ENCODE measurements at regions not wholly inside any gene's neighbourhood (a gene's known extent, or its start where the extent isn't known, plus 50 kb on each side); places are given as distances from the start of the nearest gene placed in this dataset.

DNA sequence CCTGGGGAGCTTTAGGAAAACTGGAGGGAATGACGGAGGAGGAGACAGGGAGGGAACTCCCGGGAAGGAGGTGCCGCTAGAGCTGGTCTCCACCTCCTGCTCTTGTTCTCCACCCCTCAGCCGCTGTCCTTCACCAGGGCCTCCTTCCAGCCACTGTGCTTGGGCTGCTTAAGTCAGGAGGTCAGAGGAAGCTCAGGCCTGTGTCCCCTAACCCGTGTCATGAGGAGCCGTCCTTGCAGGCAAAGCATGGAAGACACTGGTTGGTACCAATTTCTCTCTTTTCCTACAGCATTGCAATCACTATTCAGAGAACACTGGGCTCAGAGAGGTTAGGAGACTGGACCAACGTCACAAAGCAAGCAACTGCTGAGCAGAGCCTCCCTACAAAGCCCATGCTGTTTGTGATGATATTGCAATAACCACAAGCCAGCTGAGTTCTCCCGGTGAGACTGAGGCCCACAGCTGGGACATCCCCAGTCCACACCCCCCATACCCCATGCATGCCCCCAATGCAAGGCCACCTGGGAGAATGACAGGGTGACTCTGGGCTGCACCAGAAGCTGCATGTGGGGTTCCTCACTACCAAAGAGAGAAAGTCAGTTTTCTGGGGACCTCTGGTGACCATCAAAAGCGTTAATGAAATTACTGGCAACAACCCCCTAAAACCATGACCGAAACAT lies 427.5 kb downstream of the NPHP4 start:
- no peak overlapping the region for H3K4me3 ChIP-seq (ENCODE audit: control insufficient read depth, low read depth, low read length)
- no peak for DNase-seq (ENCODE audit: low read depth)
- TF ChIP-seq, protein P1, sequence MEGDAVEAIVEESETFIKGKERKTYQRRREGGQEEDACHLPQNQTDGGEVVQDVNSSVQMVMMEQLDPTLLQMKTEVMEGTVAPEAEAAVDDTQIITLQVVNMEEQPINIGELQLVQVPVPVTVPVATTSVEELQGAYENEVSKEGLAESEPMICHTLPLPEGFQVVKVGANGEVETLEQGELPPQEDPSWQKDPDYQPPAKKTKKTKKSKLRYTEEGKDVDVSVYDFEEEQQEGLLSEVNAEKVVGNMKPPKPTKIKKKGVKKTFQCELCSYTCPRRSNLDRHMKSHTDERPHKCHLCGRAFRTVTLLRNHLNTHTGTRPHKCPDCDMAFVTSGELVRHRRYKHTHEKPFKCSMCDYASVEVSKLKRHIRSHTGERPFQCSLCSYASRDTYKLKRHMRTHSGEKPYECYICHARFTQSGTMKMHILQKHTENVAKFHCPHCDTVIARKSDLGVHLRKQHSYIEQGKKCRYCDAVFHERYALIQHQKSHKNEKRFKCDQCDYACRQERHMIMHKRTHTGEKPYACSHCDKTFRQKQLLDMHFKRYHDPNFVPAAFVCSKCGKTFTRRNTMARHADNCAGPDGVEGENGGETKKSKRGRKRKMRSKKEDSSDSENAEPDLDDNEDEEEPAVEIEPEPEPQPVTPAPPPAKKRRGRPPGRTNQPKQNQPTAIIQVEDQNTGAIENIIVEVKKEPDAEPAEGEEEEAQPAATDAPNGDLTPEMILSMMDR (IDR thresholded peaks at IDR 0.05; ENCODE audit: control insufficient read depth, insufficient read depth, low read depth, low read length, missing control alignments): no peak

DNA sequence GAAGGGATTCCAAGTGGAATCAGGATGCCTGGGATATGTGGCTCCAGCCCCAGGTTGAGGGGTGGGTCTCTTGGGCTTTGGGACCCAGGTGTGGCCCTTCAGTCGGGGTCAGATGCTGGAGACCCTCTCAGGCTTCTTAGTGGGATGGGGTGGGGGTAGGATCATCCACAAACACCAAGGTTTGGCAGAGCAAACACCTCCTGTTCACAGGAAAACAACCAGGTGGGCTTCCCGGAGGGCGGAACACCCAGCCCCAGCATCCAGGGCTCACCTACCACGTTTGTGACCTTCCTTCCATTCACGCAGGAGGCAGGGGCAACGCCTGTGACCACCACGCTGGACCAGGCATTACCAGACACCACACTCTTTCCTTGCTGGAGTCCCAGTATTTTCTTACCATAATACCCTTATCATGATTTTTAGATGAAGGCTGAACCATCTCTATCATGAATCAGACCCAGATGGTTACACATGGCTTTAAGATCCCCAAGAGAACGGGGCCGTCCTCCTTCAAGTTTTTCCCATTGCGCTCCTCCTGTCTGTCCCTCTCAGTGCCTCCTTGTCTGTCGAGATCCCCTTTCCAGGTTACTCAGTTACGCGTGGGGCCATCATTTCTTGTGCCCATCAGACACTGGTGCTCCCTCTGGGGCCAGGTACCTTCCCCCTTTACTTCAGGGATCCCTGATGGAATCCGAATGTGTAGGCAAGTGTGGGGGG lies 428.2 kb downstream of the NPHP4 start:
- DNase-seq (ENCODE audit: low read depth): no peak
- H3K4me3 ChIP-seq (ENCODE audit: control insufficient read depth, low read depth, low read length): no peak overlapping the region
- TF ChIP-seq, protein P1 (IDR thresholded peaks at IDR 0.05; ENCODE audit: control insufficient read depth, insufficient read depth, low read depth, low read length, missing control alignments): no peak

DNA sequence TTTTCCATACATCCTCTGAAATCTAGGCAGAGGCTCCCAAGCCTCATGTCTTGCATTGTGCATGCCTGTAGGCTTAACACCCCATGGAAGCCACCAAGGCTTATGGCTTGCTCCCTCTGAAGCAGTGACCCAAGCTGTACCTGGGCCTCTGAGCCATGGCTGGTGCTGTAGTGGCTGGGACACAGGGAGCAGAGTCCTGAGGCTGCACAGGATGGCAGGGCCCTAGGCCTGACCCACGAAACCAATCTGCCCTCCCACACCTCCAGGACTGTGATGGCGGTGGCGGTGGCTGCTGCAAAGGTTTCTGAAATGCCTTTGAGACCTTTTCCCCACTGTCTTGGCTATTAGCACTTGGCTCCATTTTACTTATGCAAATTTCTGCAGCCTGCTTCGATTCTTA lies 429.5 kb downstream of the NPHP4 start:
- no peak for DNase-seq (ENCODE audit: low read depth)
- H3K4me3 ChIP-seq (ENCODE audit: control insufficient read depth, low read depth, low read length): no peak overlapping the region
- TF ChIP-seq, protein P1 (IDR thresholded peaks at IDR 0.05; ENCODE audit: control insufficient read depth, insufficient read depth, low read depth, low read length, missing control alignments): no peak

DNA sequence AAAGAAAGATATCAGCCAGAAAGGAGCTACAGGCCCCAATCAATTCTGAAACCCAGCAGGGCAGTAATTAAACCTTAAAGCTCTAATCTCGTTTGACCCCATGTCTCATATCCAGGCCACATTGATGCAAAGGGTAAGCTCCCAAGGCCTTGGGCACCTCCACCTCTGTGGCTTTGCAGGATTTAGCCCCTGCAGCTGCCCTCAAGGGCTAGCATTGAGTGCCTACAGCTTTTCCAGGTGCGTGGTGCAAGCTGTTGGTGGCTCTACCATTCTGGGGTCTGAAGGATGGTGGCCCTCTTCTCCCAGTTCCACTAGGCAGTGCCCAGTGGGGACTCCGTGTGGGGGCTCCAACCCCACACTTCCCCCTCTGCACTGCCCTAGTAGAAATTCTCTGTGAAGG lies 429.9 kb downstream of the NPHP4 start:
- DNase-seq (ENCODE audit: low read depth): no peak
- no peak overlapping the region for H3K4me3 ChIP-seq (ENCODE audit: control insufficient read depth, low read depth, low read length)
- TF ChIP-seq, protein P1 (IDR thresholded peaks at IDR 0.05; ENCODE audit: control insufficient read depth, insufficient read depth, low read depth, low read length, missing control alignments): no peak

DNA sequence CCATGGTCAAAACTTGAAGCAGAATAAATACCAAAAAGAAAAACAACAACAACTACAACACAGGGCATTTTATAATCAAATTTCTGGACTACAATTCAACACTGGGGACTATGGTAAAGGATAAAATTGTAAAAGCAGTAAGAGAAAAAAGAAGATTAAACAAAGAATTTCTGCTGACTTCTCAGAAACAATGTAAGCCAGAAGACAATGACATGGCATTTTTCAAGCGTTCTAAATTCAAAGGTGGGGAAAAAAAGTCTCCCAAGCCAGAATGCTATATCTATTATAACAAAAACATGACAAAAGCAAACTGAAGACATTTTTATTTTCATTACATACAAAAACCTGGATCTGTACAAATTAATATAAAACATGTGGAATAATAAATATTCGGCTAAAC lies 433.1 kb downstream of the NPHP4 start:
- TF ChIP-seq, protein P1 (IDR thresholded peaks at IDR 0.05; ENCODE audit: control insufficient read depth, insufficient read depth, low read depth, low read length, missing control alignments): no peak
- no peak overlapping the region for H3K4me3 ChIP-seq (ENCODE audit: control insufficient read depth, low read depth, low read length)
- DNase-seq (ENCODE audit: low read depth): no peak

DNA sequence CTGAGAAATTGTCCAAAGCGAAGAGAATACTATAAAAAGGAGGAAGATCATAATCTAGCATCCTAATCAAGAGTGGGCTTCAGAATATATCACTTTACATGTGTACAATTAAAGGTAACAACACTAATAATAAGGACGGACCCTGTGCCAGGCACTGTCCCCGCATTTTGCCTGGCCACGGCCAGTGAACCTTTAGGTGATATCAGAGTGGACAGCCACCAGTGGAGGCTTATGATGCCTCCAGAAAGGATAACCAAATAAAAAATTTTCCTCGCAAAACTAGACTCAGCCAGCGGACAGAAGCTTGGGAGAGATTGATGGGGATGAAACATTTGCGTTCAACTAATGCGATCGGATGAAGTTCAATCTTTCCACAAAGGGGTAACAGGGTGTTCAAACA lies 436.4 kb downstream of the NPHP4 start:
- H3K4me3 ChIP-seq (ENCODE audit: control insufficient read depth, low read depth, low read length): no peak overlapping the region
- no peak for DNase-seq (ENCODE audit: low read depth)
- TF ChIP-seq, protein P1 (IDR thresholded peaks at IDR 0.05; ENCODE audit: control insufficient read depth, insufficient read depth, low read depth, low read length, missing control alignments): no peak
